ENCODE measurements at regions not wholly inside any gene's neighbourhood (a gene's known extent, or its start where the extent isn't known, plus 50 kb on each side); places are given as distances from the start of the nearest gene placed in this dataset.

- no peak for TF ChIP-seq CTCF (IDR thresholded peaks at IDR 0.05)
- TF ChIP-seq REST (IDR thresholded peaks at IDR 0.05; ENCODE audit: insufficient read depth in 1 of 2, low read depth in 2 of 2, low read length in 1 of 2): no peak
- no peak for TF ChIP-seq TCF7L2 (IDR thresholded peaks at IDR 0.05; ENCODE audit: low read depth, low read length)
- no peak for TF ChIP-seq SIN3A (IDR thresholded peaks at IDR 0.05; ENCODE audit: borderline replicate concordance, insufficient read depth, low read depth, low read length)
- no peak for TF ChIP-seq POLR2AphosphoS5 (IDR thresholded peaks at IDR 0.05; ENCODE audit: low read depth, low read length)
Observed at GRCh38 chr3:56962206-56962605, 98.3 kb upstream of the SPATA12 start.
